ENCODE measurements at regions not wholly inside any gene's neighbourhood (a gene's known extent, or its start where the extent isn't known, plus 50 kb on each side); places are given as distances from the start of the nearest gene placed in this dataset.

- H3K4me3 ChIP-seq (ENCODE audit: low read depth, low read length) = no peak overlapping the region
- TF ChIP-seq CTCF (IDR thresholded peaks at IDR 0.05; ENCODE audit: low read depth, low read length) = no peak
Measured at GRCh38 chr12:25780771-25781170, 177.7 kb upstream of the RASSF8 start.

GRCh38 chr12:25781232-25781631, 177.2 kb upstream of the RASSF8 start:
- no peak for TF ChIP-seq CTCF (IDR thresholded peaks at IDR 0.05; ENCODE audit: low read depth, low read length)
- no peak overlapping the region for H3K4me3 ChIP-seq (ENCODE audit: low read depth, low read length)

GRCh38 chr12:25783566-25783965, 174.9 kb upstream of the RASSF8 start:
- H3K4me3 ChIP-seq (ENCODE audit: low read depth, low read length) = no peak overlapping the region
- TF ChIP-seq CTCF (IDR thresholded peaks at IDR 0.05; ENCODE audit: low read depth, low read length) = no peak

GRCh38 chr12:25784669-25785068, 173.8 kb upstream of the RASSF8 start:
- no peak for TF ChIP-seq CTCF (IDR thresholded peaks at IDR 0.05; ENCODE audit: low read depth, low read length)
- no peak overlapping the region for H3K4me3 ChIP-seq (ENCODE audit: low read depth, low read length)

GRCh38 chr12:25785134-25785533, 173.3 kb upstream of the RASSF8 start:
- H3K4me3 ChIP-seq (ENCODE audit: low read depth, low read length) = no peak overlapping the region
- no peak for TF ChIP-seq CTCF (IDR thresholded peaks at IDR 0.05; ENCODE audit: low read depth, low read length)

- no peak for TF ChIP-seq CTCF (IDR thresholded peaks at IDR 0.05; ENCODE audit: low read depth, low read length)
- no peak overlapping the region for H3K4me3 ChIP-seq (ENCODE audit: low read depth, low read length)
Measured at GRCh38 chr12:25787701-25788100, 170.8 kb upstream of the RASSF8 start.

GRCh38 chr12:25788707-25789442, 169.6 kb upstream of the RASSF8 start:
- no peak overlapping the region for H3K4me3 ChIP-seq (ENCODE audit: low read depth, low read length)
- no peak for TF ChIP-seq CTCF (IDR thresholded peaks at IDR 0.05; ENCODE audit: low read depth, low read length)
